ENCODE measurements at regions not wholly inside any gene's neighbourhood (a gene's known extent, or its start where the extent isn't known, plus 50 kb on each side); places are given as distances from the start of the nearest gene placed in this dataset.

GRCh38 chr7:94741179-94741578, 85.2 kb upstream of the SGCE start:
- no peaks in the 10 kb centered on the region for H3K79me2 ChIP-seq (ENCODE audit: insufficient read depth, low read length)
- H3K4me1 ChIP-seq (ENCODE audit: insufficient read depth, low read length): no peaks in the 10 kb centered on the region
- DNase-seq (ENCODE audit: low read depth) (no peak), FAIRE-seq (no peak)
- H3K4me3 ChIP-seq (ENCODE audit: insufficient read depth, low read depth, low read length): no peak overlapping the region
- H3K36me3 ChIP-seq (ENCODE audit: insufficient read depth, low read length): no peaks in the 10 kb centered on the region
- no peaks in the 10 kb centered on the region for H3K9me3 ChIP-seq (ENCODE audit: insufficient read depth, low read depth, low read length)
- Mint-ChIP-seq H3K4me3 (ENCODE audit: unreplicated experiment) (no peak overlapping the region), H3K27me3 (ENCODE audit: low read depth, unreplicated experiment) (peaks cover 6% of the 10 kb centered on the region), H3K4me1 (ENCODE audit: low read depth, unreplicated experiment) (no peaks in the 10 kb centered on the region), H3K9me3 (ENCODE audit: unreplicated experiment) (no peaks in the 10 kb centered on the region), H3K36me3 (ENCODE audit: low read depth, unreplicated experiment) (no peaks in the 10 kb centered on the region), H3K27ac (ENCODE audit: unreplicated experiment) (no peak overlapping the region)
- no peak overlapping the region for H3K27ac ChIP-seq (ENCODE audit: low read depth, low read length)
- no peaks in the 10 kb centered on the region for H4K20me1 ChIP-seq (ENCODE audit: insufficient read depth, low read length)
- TF ChIP-seq EZH2 (IDR thresholded peaks at IDR 0.05; ENCODE audit: insufficient read depth, low read length): no peak
- TF ChIP-seq, protein P1, sequence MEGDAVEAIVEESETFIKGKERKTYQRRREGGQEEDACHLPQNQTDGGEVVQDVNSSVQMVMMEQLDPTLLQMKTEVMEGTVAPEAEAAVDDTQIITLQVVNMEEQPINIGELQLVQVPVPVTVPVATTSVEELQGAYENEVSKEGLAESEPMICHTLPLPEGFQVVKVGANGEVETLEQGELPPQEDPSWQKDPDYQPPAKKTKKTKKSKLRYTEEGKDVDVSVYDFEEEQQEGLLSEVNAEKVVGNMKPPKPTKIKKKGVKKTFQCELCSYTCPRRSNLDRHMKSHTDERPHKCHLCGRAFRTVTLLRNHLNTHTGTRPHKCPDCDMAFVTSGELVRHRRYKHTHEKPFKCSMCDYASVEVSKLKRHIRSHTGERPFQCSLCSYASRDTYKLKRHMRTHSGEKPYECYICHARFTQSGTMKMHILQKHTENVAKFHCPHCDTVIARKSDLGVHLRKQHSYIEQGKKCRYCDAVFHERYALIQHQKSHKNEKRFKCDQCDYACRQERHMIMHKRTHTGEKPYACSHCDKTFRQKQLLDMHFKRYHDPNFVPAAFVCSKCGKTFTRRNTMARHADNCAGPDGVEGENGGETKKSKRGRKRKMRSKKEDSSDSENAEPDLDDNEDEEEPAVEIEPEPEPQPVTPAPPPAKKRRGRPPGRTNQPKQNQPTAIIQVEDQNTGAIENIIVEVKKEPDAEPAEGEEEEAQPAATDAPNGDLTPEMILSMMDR (IDR thresholded peaks at IDR 0.05; ENCODE audit: insufficient read depth, low read depth, low read length): no peak
- H3K4me2 ChIP-seq (ENCODE audit: low read length): no peak overlapping the region
- no peaks in the 10 kb centered on the region for H3K27me3 ChIP-seq (ENCODE audit: insufficient read depth, low read length)
- no peak overlapping the region for H3K9ac ChIP-seq (ENCODE audit: low read length)
- no peak overlapping the region for H2AFZ ChIP-seq (ENCODE audit: low read depth, low read length)

- no peaks in the 10 kb centered on the region for H3K79me2 ChIP-seq (ENCODE audit: insufficient read depth, low read length)
- H3K9ac ChIP-seq (ENCODE audit: low read length): no peak overlapping the region
- H3K4me1 Mint-ChIP-seq (ENCODE audit: low read depth, unreplicated experiment): no peaks in the 10 kb centered on the region
- no peak overlapping the region for H3K27ac ChIP-seq (ENCODE audit: low read depth, low read length)
- no peaks in the 10 kb centered on the region for H3K4me1 ChIP-seq (ENCODE audit: insufficient read depth, low read length)
- no peak overlapping the region for H3K4me2 ChIP-seq (ENCODE audit: low read length)
- H2AFZ ChIP-seq (ENCODE audit: low read depth, low read length): no peak overlapping the region
- H3K4me3 Mint-ChIP-seq (ENCODE audit: unreplicated experiment): no peak overlapping the region
- peaks cover 6% of the 10 kb centered on the region for H3K27me3 Mint-ChIP-seq (ENCODE audit: low read depth, unreplicated experiment)
- H3K36me3 Mint-ChIP-seq (ENCODE audit: low read depth, unreplicated experiment): no peaks in the 10 kb centered on the region
- no peaks in the 10 kb centered on the region for H3K36me3 ChIP-seq (ENCODE audit: insufficient read depth, low read length)
- no peaks in the 10 kb centered on the region for H3K27me3 ChIP-seq (ENCODE audit: insufficient read depth, low read length)
- no peak for DNase-seq (ENCODE audit: low read depth)
- H3K4me3 ChIP-seq (ENCODE audit: insufficient read depth, low read depth, low read length): no peak overlapping the region
- FAIRE-seq: no peak
- H3K9me3 Mint-ChIP-seq (ENCODE audit: unreplicated experiment): no peaks in the 10 kb centered on the region
- no peak for TF ChIP-seq EZH2 (IDR thresholded peaks at IDR 0.05; ENCODE audit: insufficient read depth, low read length)
- TF ChIP-seq, protein P1 (IDR thresholded peaks at IDR 0.05; ENCODE audit: insufficient read depth, low read depth, low read length): no peak
- no peaks in the 10 kb centered on the region for H3K9me3 ChIP-seq (ENCODE audit: insufficient read depth, low read depth, low read length)
- H4K20me1 ChIP-seq (ENCODE audit: insufficient read depth, low read length): no peaks in the 10 kb centered on the region
- H3K27ac Mint-ChIP-seq (ENCODE audit: unreplicated experiment): no peak overlapping the region
These were observed 92.4 kb upstream of the SGCE start for GRCh38 chr7:94748376-94748775.

DNA sequence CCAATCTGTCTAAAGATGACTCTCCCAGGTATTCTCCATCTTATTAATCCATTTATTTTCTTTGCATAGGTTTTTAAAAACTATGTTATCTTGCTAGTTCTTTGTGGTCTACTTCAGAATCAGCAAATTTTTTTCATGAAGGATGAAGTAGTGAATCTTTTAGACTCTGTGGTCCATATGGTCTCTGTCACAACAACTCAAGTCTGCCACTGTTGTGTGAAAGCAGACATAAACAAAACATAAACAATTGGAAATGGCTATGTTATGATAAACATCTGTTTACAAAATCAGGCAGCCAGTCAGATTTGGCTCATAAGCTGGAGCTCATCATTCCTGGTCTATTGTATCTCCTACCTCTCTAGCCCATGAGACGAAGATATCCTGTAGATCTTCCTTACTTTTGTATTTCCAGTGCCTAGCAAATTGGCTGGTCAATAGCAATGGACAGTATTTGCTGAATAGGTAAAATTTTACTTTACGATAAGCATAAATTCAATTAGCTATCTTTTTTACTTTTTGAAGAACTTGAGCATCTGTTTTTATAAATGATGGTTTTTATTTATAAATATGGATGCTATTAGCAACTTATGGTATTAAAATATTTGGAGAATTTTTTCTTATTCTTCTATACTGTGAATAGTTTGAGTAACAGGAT, 104.6 kb upstream of the SGCE start:
- no peaks in the 10 kb centered on the region for H3K4me1 ChIP-seq (ENCODE audit: insufficient read depth, low read length)
- H3K27ac ChIP-seq (ENCODE audit: low read depth, low read length): no peak overlapping the region
- Mint-ChIP-seq H3K27ac (ENCODE audit: unreplicated experiment) (no peak overlapping the region), H3K9me3 (ENCODE audit: unreplicated experiment) (peaks cover 2% of the 10 kb centered on the region), H3K27me3 (ENCODE audit: low read depth, unreplicated experiment) (no peaks in the 10 kb centered on the region), H3K36me3 (ENCODE audit: low read depth, unreplicated experiment) (no peaks in the 10 kb centered on the region), H3K4me1 (ENCODE audit: low read depth, unreplicated experiment) (no peaks in the 10 kb centered on the region), H3K4me3 (ENCODE audit: unreplicated experiment) (no peak overlapping the region)
- FAIRE-seq: no peak
- no peaks in the 10 kb centered on the region for H3K27me3 ChIP-seq (ENCODE audit: insufficient read depth, low read length)
- H4K20me1 ChIP-seq (ENCODE audit: insufficient read depth, low read length): no peaks in the 10 kb centered on the region
- H3K36me3 ChIP-seq (ENCODE audit: insufficient read depth, low read length): no peaks in the 10 kb centered on the region
- TF ChIP-seq EZH2 (IDR thresholded peaks at IDR 0.05; ENCODE audit: insufficient read depth, low read length): no peak
- TF ChIP-seq, protein P1 (IDR thresholded peaks at IDR 0.05; ENCODE audit: insufficient read depth, low read depth, low read length): no peak
- DNase-seq (ENCODE audit: low read depth): no peak
- no peak overlapping the region for H3K4me2 ChIP-seq (ENCODE audit: low read length)
- H2AFZ ChIP-seq (ENCODE audit: low read depth, low read length): no peak overlapping the region
- no peaks in the 10 kb centered on the region for H3K9me3 ChIP-seq (ENCODE audit: insufficient read depth, low read depth, low read length)
- no peaks in the 10 kb centered on the region for H3K79me2 ChIP-seq (ENCODE audit: insufficient read depth, low read length)
- H3K4me3 ChIP-seq (ENCODE audit: insufficient read depth, low read depth, low read length): no peak overlapping the region
- H3K9ac ChIP-seq (ENCODE audit: low read length): no peak overlapping the region

All from astrocyte (in vitro differentiated cells and primary cell).